KG1 (cell line): ENCODE measurements at regions not wholly inside any gene's neighbourhood (a gene's known extent, or its start where the extent isn't known, plus 50 kb on each side); places are given as distances from the start of the nearest gene placed in this dataset.

ENCODE experiments used
- DNase-seq: peaks from one replicate; lab custom pipeline; 2025; lab: John Stamatoyannopoulos, UW

GRCh38 chr5:143464723-143465490 is 61.4 kb upstream of the NR3C1 start:
- DNase-seq: no peak

- DNase-seq: no peak
Measured at GRCh38 chr5:143462431-143462830, 58.9 kb upstream of the NR3C1 start.

- DNase-seq: no peak
Measured at GRCh38 chr5:143459433-143459832, 55.9 kb upstream of the NR3C1 start.

- no peak for DNase-seq
Measured at GRCh38 chr5:143456952-143457547, 53.6 kb upstream of the NR3C1 start.

GRCh38 chr5:143454936-143455516 is 51.5 kb upstream of the NR3C1 start:
- DNase-seq: no peak

- no peak for DNase-seq
Measured at GRCh38 chr5:143453720-143454119, 50.2 kb upstream of the NR3C1 start.
